ENCODE measurements at regions not wholly inside any gene's neighbourhood (a gene's known extent, or its start where the extent isn't known, plus 50 kb on each side); places are given as distances from the start of the nearest gene placed in this dataset.
"Not testable (repeated sequence)": the region's sequence is repeated elsewhere in the genome, so short reads cannot be mapped to it uniquely, and the experiment has no call there.

GRCh38 chr3:96657710-96658109 lies 156.7 kb upstream of the EPHA6 start:
- H3K27ac ChIP-seq: no peak overlapping the region
- TF ChIP-seq CTCF (IDR thresholded peaks at IDR 0.05) (no peak), POLR2A (IDR thresholded peaks at IDR 0.05) (no peak)
- no peak overlapping the region for H3K4me3 ChIP-seq
- H3K9me3 ChIP-seq: no peaks in the 10 kb centered on the region
- DNase-seq: no peak
- H3K4me1 ChIP-seq: no peaks in the 10 kb centered on the region
- no peaks in the 10 kb centered on the region for H3K27me3 ChIP-seq
- no peaks in the 10 kb centered on the region for H3K36me3 ChIP-seq

GRCh38 chr3:96671861-96672595 lies 142.4 kb upstream of the EPHA6 start:
- not testable (repeated sequence) for H3K9me3 ChIP-seq, DNase-seq, H3K36me3 ChIP-seq, H3K27me3 ChIP-seq, H3K4me1 ChIP-seq, H3K4me3 ChIP-seq, H3K27ac ChIP-seq

GRCh38 chr3:96677156-96677555 lies 137.2 kb upstream of the EPHA6 start:
- Histone ChIP-seq H3K4me1 (no peaks in the 10 kb centered on the region), H3K9me3 (no peaks in the 10 kb centered on the region), H3K27me3 (no peaks in the 10 kb centered on the region), H3K4me3 (no peak overlapping the region), H3K36me3 (no peaks in the 10 kb centered on the region), H3K27ac (no peak overlapping the region)
- TF ChIP-seq POLR2A (IDR thresholded peaks at IDR 0.05): no peak
- TF ChIP-seq CTCF (IDR thresholded peaks at IDR 0.05): no peak
- no peak for DNase-seq

- no peak for TF ChIP-seq CTCF (IDR thresholded peaks at IDR 0.05)
- TF ChIP-seq POLR2A (IDR thresholded peaks at IDR 0.05): no peak
- no peaks in the 10 kb centered on the region for H3K4me1 ChIP-seq
- DNase-seq: no peak
- no peak overlapping the region for H3K27ac ChIP-seq
- H3K9me3 ChIP-seq: no peaks in the 10 kb centered on the region
- no peak overlapping the region for H3K4me3 ChIP-seq
- H3K27me3 ChIP-seq: no peaks in the 10 kb centered on the region
- H3K36me3 ChIP-seq: no peaks in the 10 kb centered on the region
Observed at GRCh38 chr3:96678325-96678724, 136.1 kb upstream of the EPHA6 start.

GRCh38 chr3:96700322-96701315 lies 113.8 kb upstream of the EPHA6 start:
- Histone ChIP-seq H3K27me3 (no peaks in the 10 kb centered on the region), H3K4me3 (no peak overlapping the region), H3K9me3 (peaks cover 0 to 2% (median 0%) of the 10 kb centered on the region in 4 donors), H3K27ac (no peak overlapping the region), H3K4me1 (no peaks in the 10 kb centered on the region), H3K36me3 (no peaks in the 10 kb centered on the region)
- no peak for DNase-seq
- TF ChIP-seq POLR2A (IDR thresholded peaks at IDR 0.05) (no peak), CTCF (IDR thresholded peaks at IDR 0.05) (no peak)

- no peak overlapping the region for H3K27ac ChIP-seq
- TF ChIP-seq CTCF (IDR thresholded peaks at IDR 0.05) (no peak), POLR2A (IDR thresholded peaks at IDR 0.05) (no peak)
Observed at GRCh38 chr3:96705895-96706294, 108.5 kb upstream of the EPHA6 start.

More at GRCh38 chr3:96705895-96706294, 108.5 kb upstream of the EPHA6 start:
- Histone ChIP-seq H3K9me3 (peaks cover 0 to 2% (median 0%) of the 10 kb centered on the region in 4 donors), H3K27me3 (no peaks in the 10 kb centered on the region), H3K4me3 (no peak overlapping the region), H3K4me1 (no peaks in the 10 kb centered on the region), H3K36me3 (no peaks in the 10 kb centered on the region)
- no peak for DNase-seq

Measured in Peyer's patch (tissue), 4 donors.